GM21619 (cell line): ENCODE measurements at regions not wholly inside any gene's neighbourhood (a gene's known extent, or its start where the extent isn't known, plus 50 kb on each side); places are given as distances from the start of the nearest gene placed in this dataset.
"Not testable (repeated sequence)": the region's sequence is repeated elsewhere in the genome, so short reads cannot be mapped to it uniquely, and the experiment has no call there.

Source experiments
- ATAC-seq: cut with Tn5 transposase; IDR thresholded peaks from one replicate; pipeline ENCODE4 v1.9.1; 2021; ENCODE audit not compliant: unreplicated experiment

DNA sequence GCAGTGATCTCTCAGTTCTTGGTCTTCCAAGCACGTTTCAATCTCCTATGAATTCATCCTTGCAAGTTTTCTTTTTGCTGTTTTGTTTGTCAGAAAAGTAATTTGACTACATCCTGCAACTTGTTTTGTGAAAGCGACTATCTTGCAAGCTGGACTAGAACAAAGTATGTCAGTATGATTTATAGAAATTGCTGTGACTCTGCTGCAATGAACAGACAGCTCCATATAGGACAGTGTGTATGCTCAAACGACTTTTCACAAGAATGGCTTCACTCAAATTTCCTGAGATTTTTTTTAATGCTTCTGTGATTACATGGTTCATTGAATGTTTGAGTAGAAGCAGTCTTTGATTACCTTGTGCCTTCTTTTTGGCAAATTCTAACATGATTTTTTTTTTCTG, 123.5 kb upstream of the TRHDE start:
- ATAC-seq: no peak

GRCh38 chr12:72162875-72163274, 109.3 kb upstream of the TRHDE start:
- ATAC-seq: no peak

DNA sequence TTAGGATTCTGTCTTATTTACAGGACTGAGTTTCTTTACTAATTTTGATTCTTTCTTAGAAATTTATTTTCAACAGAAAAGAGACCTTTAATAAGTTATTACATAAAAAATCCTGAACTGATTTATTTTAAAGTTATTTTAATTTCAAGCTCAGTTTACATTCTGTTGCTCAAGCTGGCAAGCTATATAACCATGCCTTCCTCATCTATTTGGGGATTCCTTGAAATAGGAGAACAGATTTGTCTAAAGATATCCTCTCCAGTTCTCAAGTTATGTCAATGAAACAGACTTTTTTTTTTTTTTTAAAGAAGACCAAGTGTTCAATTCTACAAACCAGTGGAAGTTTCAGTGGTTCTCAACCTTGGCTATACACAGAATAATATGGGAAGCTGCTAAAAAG, 103.3 kb upstream of the TRHDE start:
- ATAC-seq: no peak

- ATAC-seq: no peak
Observed at GRCh38 chr12:72173974-72174373, 98.2 kb upstream of the TRHDE start.

DNA sequence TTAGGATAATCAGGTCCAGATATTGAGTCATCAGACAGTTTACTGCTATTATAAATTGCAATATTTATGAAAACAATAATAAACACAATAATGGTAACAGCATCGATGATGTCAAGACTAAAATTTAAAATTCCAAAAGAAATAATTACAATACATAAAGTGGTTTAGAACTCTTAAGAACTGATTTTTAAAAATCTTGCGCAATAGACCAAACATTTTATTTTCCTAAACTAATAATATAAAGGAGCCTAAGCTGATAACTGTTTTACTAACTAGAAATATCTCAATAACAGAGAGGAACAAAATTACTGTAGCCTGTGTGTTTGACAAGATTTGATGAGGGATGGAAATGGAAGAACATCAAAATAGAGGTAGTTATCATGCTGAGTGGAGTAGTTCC, 93.9 kb upstream of the TRHDE start:
- no peak for ATAC-seq

GRCh38 chr12:72178871-72179270, 93.3 kb upstream of the TRHDE start:
- no peak for ATAC-seq

DNA sequence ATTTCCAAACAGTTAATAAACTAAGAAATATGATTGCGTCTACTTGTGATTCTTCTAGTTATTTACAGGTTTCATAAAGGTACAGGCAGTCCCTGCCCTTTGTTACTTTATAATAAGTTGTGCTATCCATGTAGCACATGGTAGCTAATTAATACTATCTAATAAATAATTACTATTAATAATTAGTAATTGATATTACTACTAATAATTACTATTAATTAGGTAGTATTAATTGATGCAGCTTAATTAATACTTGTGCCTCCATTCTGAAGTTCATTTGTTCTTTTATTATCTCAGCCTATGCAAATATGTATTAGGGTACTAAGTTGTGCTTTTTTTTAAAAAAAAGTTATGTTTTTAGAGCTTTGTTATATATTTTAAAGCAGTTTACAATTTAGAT, 92.3 kb upstream of the TRHDE start:
- no peak for ATAC-seq

DNA sequence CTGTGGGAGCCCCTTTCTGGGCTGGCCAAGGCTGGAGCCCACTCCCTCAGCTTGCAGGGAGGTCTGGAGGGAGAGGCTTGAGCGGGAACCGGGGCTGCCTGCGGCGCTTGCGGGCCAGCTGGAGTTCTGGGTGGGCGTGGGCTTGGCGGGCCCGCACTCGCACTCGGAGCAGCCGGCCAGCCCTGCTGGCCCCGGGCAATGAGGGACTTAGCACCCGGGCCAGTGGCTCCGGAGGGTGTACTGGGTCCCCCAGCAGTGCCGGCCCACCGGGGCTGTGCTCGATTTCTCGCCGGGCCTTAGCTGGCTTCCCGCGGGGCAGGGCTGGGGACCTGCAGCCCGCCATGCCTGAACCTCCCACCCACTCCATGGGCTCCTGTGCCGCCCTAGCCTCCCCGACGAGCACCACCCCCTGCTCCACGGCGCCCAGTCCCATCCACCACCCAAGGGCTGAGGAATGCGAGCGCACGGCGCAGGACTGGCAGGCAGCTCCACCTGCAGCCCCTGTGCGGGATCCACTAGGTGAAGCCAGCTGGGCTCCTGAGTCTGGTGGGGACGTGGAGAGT, 87.1 kb upstream of the TRHDE start:
- not testable (repeated sequence) for ATAC-seq

DNA sequence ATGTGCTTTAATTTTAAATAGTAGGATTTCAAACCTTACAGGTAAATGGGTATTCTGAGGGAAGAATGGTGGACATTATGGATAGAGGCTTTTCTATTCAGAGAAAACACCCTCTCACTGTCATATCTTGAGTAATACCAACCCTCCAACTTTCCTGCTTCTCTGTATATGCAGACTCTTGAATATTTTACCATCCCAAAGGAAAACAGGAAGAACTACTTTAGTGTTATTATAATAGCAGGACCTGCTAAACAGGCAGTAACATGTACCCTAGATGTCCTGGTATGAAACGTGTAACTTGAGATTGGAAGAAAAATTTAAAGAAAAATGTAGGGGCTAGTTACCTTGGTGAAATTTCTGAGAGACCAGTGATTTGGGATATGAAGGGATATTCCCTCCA, 82.9 kb upstream of the TRHDE start:
- ATAC-seq: no peak

DNA sequence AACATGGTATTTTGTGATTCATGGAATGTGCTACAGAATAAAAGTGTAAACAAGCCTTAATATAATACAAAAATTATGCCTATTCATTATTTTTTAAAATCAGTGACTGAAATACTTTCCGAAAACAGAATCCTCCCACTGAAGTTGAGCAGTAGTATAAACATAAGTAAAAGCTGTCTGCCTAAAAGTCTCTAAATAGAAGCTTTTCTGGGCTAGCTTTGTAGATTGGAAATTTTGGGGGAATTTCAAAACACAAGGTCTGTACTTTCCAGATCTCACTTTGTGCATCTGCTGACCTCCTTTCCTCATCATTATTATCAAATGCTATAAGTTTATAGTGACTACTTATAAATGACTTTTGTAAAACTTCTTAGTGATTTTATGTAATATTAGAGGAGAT, 80.4 kb upstream of the TRHDE start:
- ATAC-seq: no peak

DNA sequence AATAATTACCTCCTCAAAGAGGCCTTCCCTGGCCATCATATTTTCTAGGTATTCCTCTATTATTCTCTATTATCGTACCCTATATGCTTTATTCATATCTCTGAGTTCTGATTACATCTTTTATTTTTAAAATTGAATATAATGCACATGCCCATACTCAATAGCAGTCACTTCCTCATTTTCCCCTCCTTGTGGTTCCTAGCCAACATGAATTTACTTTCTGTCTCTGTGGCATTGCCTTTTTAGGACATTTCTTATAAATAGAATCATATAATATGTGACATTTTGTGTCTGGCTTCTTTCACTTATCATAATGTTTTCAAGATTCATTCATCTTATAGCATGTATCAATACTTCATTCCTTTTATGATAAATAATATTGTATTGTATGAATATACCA, 74.4 kb upstream of the TRHDE start:
- ATAC-seq: no peak

DNA sequence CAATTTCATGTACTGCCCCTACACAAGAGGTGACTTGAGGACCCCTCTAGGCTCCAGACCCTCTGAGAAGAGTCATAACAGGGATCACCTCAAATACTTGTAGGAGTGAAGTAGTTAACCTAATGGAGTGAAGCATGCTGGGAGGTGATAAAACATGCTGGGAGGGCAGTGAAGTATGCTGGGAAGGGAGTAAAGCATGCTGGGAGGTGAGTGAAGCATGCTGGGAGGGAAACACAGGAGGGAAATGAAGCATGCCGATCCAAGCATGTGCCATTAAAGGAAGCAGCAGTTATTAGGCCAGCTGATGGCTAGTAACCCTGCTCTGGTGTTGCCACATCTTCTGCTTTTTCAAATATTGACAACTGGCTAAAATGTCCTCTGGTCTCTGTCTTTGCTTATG, 70.7 kb upstream of the TRHDE start:
- no peak for ATAC-seq

- ATAC-seq: no peak
Observed at GRCh38 chr12:72203764-72204335, 68.3 kb upstream of the TRHDE start.

DNA sequence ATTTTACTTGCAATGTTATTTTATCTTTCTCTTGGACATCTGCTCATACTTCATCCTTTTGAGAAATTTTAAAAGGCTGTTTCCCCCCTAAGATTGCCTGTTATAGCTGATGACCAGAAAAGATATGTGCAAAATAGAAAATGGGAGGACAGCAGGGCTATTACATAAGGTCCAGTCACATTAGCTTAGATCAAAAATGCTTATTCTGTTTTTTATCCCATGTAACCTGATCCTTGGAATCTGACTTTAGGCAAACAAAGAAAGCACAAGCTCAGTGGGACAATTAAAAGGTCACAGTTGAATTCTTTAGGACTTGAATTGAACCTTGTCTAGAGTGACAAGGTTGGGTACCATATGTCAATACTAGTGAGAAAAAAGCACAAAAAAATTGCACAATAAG, 65.1 kb upstream of the TRHDE start:
- no peak for ATAC-seq

- no peak for ATAC-seq
Observed at GRCh38 chr12:72207486-72208409, 64.4 kb upstream of the TRHDE start.

GRCh38 chr12:72209086-72209485, 63.1 kb upstream of the TRHDE start:
- no peak for ATAC-seq

DNA sequence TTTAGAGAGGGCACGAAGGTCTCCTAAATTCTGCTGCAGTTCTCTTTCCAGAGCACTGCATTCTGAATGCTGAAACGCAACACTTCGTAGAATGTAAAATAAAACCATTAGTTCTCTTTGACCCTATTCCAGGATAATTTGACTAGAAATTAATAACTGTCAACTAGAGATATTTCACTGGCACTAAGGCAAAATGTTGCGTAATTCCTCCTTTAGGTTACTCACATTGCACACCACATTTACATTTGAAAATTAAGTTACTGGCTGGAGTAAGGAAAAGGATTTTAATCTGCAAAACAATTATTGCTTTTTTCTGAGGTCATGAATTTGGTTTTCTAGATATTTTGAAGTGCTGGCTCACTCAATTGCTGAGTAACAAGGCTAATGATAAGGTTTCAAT, 58.0 kb upstream of the TRHDE start:
- no peak for ATAC-seq

DNA sequence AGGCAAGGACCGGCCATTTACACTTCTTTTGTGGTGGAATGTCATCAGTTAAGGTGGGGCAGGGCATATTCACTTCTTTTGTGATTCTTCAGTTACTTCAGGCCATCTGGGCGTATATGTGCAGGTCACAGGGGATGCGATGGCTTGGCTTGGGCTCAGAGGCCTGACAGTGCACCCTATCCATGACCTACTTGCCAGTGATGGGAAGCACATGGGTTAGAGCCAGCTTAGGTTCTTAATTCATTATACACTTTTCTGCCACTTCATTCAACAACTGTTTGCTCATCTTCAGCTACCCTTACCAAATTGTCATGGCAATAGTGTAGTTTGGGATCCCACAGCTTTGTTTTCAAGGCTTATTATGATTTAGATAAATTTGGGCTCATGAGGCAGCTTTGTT, 56.9 kb upstream of the TRHDE start:
- ATAC-seq: not testable (repeated sequence)

DNA sequence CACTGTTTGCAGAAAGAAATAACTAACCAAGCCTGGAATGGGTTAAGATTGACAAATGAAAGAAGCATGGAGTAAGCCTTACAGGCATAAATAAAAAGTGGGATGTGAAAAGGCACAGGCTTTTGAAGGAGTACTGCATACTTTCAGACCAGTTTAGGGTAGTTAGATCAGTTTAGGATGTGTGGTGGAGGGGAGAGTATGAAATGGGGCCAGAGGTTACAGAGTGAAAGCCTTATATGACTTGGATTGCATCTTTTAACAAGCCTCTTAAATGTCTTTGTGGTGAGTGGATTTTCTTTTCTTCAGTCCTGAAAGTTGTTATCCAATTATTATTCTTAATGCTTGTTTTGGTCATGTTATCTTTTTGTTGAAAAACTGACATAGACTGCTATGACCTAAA, 52.2 kb upstream of the TRHDE start:
- ATAC-seq: no peak
